Dermis blood vessel endothelial cell (primary cell): ENCODE measurements at regions not wholly inside any gene's neighbourhood (a gene's known extent, or its start where the extent isn't known, plus 50 kb on each side); places are given as distances from the start of the nearest gene placed in this dataset.

Source experiments
- DNase-seq: peaks from one replicate; pipeline ENCODE4 v3.0.0; 2010

DNA sequence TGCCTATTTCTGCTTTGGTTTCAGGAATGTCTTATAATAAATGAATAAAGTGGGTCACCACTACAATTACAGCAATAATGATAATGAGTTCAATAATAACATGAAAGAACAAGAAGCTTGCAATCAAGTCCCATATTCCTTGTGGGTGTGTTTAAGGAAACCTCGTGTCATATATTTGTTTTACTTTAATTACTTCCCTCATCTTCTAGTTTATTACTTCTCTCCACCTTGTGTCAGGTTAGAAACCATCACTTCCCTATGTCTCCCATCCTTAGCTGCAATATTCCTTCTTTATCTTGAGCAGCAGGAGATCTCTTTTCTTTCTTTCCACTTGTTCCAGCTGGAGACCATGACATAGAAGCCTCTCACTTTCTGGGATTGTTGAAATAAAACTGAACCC lies 384.0 kb upstream of the TMEM132C start:
- no peak for DNase-seq

- DNase-seq: no peak
Observed at GRCh38 chr12:127885954-127886750, 380.8 kb upstream of the TMEM132C start.

- DNase-seq: no peak
Observed at GRCh38 chr12:127886827-127887226, 380.1 kb upstream of the TMEM132C start.

GRCh38 chr12:127888943-127889719 lies 377.8 kb upstream of the TMEM132C start:
- no peak for DNase-seq

DNA sequence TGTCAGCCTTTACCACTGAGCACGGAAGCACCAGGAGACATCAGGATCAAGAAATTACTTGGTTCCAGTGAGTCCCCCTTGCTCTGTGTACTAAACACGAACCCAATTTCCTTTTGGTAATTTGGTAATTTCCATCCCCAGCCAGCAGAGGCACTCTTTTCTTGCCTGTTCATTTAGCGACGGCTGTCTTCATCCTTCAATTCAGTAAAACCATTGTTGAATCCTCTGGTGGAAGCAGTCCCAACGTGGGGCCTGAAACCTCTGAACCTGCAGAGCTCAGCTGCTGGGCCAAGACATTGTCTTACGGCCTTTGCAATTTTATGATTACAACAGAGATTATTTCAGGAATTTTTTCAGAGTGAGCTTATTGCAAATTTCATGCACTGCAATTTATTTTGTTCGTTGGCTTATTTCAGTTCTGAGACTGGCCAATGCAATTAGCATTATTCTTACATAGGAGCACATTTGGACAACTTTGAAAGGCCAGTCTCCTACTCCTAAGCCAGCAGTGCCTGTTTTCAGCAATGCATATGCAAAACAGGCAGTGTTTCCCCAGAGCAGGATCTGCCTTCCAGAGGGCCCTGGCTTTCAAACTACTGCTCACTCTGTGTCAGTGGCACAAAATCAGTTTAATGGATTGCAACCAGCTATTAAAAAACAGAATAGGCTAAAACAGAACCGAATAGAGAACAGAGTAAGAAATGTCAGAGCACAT lies 372.9 kb upstream of the TMEM132C start:
- DNase-seq: no peak

DNA sequence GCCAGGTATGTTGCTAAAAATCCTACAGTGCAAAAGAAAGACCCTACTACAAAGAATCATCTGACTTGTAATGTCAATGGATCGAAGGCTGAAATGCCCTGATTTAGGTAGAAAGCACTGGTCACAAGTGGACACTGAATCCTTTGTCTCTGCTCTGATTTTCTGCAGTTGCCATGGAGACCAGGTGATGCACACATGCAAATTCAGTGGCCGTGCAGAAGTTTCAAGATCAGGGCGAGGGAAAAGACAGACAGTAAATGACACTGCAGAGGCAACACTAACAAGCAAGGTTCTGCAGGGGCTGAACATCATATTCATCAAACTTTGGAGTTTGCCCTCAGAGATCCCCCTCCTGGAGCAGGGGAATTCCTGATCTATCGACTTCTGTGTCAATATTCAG lies 370.3 kb upstream of the TMEM132C start:
- DNase-seq: no peak

- DNase-seq: no peak
Observed at GRCh38 chr12:127898616-127899015, 368.4 kb upstream of the TMEM132C start.

- DNase-seq: no peak
Observed at GRCh38 chr12:127899971-127900370, 367.0 kb upstream of the TMEM132C start.

- DNase-seq: no peak
Observed at GRCh38 chr12:127900386-127900785, 366.6 kb upstream of the TMEM132C start.

GRCh38 chr12:127903146-127903545 lies 363.8 kb upstream of the TMEM132C start:
- DNase-seq: no peak

DNA sequence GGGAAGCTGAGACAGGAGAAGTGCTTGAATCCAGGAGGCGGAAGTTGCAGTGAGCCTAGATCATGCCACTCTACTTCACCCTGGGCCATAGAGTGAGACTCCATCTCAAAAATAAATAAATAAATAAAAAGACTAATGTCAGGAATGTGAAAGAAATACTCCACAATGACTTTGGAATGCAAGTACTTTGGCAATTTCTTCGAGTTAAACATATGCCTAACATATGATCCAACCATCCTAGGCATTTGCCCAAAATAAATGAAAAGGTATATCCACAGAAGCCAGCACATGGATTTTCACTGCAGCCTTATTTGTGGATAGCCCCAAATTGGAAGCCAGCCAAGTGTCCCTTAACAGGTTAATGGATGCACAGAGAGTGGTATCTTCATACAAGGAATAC lies 357.9 kb upstream of the TMEM132C start:
- no peak for DNase-seq

- DNase-seq: no peak
Observed at GRCh38 chr12:127911291-127911690, 355.7 kb upstream of the TMEM132C start.

- DNase-seq: no peak
Observed at GRCh38 chr12:127912035-127912665, 354.8 kb upstream of the TMEM132C start.

DNA sequence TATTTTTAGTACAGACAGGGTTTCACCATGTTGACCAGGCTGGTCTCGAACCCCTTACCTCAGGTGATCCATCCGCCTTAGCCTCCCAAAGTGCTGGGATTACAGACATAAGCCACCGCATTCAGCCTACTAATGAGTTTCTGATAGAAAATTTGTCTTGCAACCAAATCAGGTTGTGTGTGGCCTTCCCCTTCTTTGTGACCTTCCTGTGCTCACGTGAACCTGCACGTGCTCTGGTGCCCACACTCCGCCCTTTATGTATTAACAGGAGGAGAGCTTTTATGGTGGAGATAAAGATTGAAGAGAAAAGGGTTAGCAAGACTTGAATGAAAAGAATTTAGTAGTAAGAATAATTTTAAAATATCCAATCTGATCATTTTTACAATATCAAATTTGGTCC lies 343.5 kb upstream of the TMEM132C start:
- DNase-seq: no peak

DNA sequence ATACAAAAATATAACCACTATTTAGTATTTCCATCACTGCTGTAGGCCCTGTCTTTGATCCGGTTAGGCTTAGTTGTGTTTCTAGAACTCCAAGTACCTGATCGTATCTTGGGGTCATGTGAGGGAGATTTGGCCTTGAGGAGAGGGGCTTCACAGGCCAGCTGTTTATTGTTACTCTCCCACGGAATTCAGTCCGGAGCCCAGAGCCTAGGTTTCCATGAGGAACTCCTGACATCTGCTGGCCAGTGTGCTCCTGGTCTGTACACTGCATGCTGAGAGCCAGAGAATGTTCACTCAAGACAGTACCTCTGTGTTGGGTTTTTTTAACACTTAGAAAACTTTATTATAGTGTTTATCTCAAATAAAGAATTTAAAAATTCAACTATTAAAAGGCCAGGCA lies 341.0 kb upstream of the TMEM132C start:
- no peak for DNase-seq

GRCh38 chr12:127928178-127928577 lies 338.8 kb upstream of the TMEM132C start:
- no peak for DNase-seq

DNA sequence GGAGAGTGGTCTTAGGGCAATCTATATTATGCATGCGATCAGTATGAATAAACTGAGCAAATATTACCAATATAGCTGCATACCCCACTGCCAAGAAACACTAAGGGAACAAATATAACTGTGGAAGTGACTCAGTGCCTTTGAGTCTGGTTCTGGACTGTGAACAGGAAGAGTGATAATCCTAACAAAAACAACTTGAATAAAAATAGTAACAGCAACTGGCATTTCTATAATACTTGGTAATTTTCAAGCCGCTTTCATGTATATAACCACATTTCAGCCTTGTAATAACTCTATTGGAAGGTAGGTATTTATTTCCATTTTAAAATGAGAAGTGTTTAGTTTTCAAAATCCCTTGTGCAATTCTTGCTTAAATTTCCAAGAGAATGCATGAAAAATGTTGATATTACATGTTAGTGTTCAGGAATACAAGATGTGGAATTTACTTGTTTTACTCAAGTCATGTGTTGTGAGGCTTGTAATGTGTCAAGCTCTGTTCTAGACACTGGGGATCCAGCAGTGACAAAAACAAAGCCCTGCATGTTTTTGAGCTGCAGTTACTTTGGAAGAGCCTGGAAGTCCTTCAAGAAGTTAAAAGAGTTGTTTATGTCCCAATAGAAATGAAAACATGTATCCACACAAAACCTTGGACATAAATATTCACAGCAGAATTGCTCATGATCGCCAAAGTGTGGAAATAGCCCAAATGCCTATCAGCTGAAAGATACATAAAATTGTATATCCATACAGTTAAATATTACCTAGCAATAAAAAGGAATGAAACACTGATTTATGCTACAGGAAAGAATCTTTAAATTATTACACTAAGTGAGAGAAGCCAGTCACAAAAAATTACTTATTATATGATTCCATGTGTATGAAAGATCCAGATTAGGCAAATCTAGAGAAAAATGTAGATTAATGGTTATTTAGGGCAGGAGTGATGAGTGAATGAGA lies 338.1 kb upstream of the TMEM132C start:
- DNase-seq: peak; percentile 37

- DNase-seq: no peak
Observed at GRCh38 chr12:127930122-127930521, 336.8 kb upstream of the TMEM132C start.

GRCh38 chr12:127934409-127934808 lies 332.6 kb upstream of the TMEM132C start:
- no peak for DNase-seq

DNA sequence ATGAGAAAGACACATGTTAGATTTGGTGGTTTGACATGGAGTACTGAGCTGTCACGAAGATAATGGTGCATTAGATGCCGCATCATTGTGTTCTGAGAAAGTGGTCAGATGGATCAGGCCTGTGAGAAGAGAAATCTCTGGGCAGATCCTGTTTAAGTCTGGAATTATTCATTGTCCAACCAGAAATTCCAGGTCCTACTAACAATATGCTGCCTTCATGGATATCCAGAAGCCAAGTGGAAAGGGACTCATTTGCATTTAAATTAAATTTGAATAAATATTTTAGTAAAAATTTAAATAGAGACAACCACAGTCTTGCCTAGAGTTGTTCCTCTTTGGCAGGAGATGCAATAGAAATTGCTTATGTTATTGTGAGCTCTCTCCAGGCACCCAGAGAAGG lies 330.5 kb upstream of the TMEM132C start:
- no peak for DNase-seq

DNA sequence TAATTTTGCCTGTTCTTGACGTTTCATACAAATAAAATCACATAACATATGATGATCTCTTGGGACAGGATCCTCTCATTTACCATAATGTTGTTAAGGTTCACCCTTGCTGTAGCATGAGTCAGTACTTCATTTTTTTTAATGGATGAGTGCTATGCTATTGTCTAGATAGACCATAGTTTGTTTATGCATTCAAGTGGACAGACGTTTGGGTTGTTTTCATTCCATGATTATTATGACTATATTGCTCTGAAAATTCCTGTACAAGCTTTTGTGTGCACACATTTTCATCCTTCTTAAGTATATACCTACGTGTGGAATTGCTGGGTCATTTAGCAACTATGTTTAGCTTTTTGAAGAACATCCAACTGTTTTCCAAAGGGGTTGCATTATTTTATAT lies 325.6 kb upstream of the TMEM132C start:
- DNase-seq: no peak

DNA sequence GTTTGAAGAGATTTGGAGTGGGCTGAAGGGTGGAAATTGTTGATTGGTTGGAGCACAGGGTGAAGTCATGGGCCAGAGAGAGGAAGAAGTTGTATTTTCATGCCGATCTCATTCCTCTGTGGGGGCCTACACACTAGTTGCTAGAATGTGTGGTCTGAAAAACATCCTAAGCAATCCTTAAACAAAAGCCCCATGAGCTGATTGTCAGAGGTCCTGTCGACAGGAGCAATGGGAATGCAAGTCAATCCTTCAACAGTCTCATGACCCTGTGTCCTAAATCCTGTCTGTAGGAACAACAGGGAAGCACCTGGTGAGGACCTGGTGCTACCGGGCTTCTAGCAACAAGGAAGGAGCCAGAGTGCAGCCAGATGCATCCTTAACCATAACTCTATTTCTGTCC lies 324.0 kb upstream of the TMEM132C start:
- DNase-seq: no peak
